Dedifferentiated amniotic fluid mesenchymal stem cell (primary cell): ENCODE measurements at regions not wholly inside any gene's neighbourhood (a gene's known extent, or its start where the extent isn't known, plus 50 kb on each side); places are given as distances from the start of the nearest gene placed in this dataset.
"Not testable (repeated sequence)": the region's sequence is repeated elsewhere in the genome, so short reads cannot be mapped to it uniquely, and the experiment has no call there.

Experiments
- DNase-seq: peaks from one replicate; pipeline ENCODE4 v3.0.0-alpha.2; 2016; ENCODE audit errors: extremely low spot score

DNA sequence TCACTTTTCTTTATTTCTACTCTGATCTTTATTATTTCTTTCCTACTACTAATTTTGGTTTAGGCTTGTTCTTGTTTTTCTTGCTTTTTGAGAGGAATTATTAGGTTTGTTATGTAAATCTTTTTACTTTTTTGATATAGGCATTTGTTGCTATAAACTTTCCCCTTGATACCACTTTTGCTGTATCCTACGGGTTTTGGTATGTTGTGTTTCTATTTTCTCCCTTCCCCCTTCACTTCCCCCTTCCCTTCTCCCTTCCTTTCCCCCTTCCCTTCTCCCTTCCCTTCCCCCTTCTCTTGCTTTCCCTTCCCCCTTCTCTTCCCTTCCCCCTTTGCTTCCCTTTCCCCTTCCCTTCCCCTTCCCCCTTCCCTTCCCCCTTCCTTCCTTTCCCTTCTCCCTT is 529.6 kb downstream of the RAB38 start:
- DNase-seq: no peak

- DNase-seq: no peak
Observed at GRCh38 chr11:87639753-87640364, 535.4 kb downstream of the RAB38 start.

- DNase-seq: no peak
Observed at GRCh38 chr11:87635001-87635400, 540.2 kb downstream of the RAB38 start.

GRCh38 chr11:87634331-87634730 is 540.9 kb downstream of the RAB38 start:
- DNase-seq: no peak

GRCh38 chr11:87628957-87629356 is 546.3 kb downstream of the RAB38 start:
- no peak for DNase-seq

- DNase-seq: no peak
Observed at GRCh38 chr11:87628026-87628580, 547.1 kb downstream of the RAB38 start.

- not testable (repeated sequence) for DNase-seq
Observed at GRCh38 chr11:87623531-87624365, 551.5 kb downstream of the RAB38 start.

DNA sequence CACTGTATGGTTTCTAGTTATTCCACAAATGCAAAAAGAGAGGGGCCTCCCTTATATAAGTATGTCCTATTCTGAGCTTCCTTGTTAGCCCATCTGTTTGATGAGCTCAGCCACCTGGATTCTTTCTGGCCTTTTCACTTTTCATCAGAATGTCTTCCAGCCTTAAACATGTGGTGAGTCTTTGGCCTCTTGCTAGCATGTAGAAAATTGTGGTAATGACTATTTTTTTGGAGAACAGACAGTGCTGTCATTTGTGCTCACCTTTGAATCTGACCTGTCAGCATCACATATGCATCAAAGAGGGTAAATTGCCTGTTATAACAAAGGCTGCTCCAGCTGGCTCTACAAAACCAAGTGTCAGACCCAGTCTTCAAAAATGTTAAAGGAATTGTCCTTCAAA is 558.7 kb downstream of the RAB38 start:
- DNase-seq: no peak

GRCh38 chr11:87604350-87604749 is 566.6 kb downstream of the TMEM135 start:
- no peak for DNase-seq

GRCh38 chr11:87603887-87604286 is 566.2 kb downstream of the TMEM135 start:
- DNase-seq: no peak

DNA sequence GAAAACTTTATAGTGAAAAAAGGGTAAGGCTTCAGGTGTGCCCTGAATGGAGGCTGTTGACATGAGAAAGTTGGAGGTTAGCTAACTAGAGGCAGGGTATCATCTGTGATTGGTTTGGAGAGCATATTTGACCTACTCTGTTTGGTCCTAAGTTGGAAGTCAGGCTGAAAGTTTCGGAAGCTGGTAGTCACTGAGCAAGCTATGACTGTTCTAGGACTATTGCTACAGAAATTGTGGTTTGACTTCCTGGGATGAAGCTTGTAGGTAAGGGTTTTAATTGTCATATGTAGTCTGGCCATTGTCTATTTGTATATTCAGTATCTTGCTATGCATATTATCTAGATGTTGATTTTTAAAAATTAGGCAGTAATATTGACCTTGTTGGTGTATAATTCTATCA is 565.0 kb downstream of the TMEM135 start:
- DNase-seq: no peak

- no peak for DNase-seq
Observed at GRCh38 chr11:87600938-87601337, 563.2 kb downstream of the TMEM135 start.

- no peak for DNase-seq
Observed at GRCh38 chr11:87597725-87598124, 560.0 kb downstream of the TMEM135 start.

DNA sequence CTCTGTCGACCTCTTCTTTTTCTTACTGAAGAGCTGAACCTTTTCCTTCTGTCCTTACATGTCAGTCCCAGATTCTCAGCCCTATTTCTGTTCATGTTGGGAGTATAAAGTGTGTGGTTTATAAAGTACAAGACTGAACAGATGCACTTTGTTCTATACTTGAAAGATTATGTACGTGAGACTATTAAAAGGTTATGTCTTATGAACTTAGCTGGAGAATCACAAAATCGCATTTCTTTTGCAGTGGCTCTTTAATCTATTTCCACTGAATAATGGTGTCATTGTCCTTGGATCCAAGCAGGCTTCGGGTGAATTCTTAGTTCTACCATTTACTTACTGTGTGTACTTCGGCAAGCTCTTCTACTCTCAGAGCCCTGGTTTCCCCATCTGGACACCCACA is 558.4 kb downstream of the TMEM135 start:
- DNase-seq: no peak

- DNase-seq: no peak
Observed at GRCh38 chr11:87589082-87589481, 551.3 kb downstream of the TMEM135 start.

DNA sequence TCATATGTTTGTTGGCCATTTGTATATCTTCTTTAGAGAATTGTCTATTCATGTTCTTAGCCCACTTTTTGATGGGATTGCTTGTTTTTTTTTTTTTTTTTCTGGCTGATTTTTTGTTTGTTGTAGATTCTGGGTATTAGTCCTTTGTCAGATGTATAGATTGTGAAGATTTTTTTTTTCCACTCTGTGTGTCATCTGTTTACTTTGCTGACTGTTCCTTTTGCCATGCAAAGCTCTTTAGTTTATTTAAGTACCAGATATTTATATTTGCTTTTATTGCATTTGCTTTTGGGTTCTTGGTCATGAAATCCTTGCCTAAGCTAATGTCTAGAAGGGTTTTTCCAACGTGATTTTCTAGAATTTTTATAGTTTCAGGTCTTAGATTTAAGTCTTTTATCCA is 547.9 kb downstream of the TMEM135 start:
- not testable (repeated sequence) for DNase-seq

GRCh38 chr11:87583931-87584330 is 546.2 kb downstream of the TMEM135 start:
- no peak for DNase-seq

DNA sequence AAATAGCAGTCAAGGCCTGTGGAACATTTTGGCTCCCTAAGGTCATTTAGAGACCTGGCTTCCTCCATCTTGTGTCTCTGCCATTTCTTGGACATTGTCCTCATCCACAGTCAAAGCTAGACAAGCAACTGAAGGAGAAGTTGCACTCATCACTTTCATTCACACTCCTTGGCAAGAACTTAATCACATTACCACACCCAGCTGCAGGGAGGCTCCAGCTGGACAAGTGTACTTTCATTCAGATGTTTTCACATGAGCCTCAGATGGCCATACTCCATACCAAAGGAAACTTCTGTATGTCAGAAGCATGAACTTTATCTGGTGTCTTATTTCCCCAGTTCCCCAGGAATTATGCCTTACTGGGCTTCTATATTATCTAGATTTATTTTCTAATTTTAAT is 537.4 kb downstream of the TMEM135 start:
- DNase-seq: no peak

DNA sequence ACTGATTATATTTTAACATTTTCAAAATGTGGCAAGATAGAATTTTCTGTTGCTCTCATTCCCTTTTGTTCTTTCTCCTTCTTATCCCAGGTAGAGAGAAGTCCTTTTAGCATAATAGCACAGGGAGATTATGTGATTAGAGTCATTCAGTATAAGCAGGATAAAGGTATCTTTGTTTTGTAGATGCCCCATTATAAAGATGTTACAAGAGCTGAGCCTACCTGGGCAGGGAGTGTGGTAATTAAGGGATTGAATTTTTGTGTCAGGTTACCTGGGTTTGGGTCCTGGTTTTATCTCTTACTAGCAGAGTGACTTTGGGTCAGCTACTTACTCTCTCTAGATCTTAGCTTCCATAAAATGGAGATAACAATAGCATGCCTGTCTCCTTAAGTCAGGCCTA is 536.5 kb downstream of the TMEM135 start:
- DNase-seq: no peak

- no peak for DNase-seq
Observed at GRCh38 chr11:87573708-87574107, 536.0 kb downstream of the TMEM135 start.

DNA sequence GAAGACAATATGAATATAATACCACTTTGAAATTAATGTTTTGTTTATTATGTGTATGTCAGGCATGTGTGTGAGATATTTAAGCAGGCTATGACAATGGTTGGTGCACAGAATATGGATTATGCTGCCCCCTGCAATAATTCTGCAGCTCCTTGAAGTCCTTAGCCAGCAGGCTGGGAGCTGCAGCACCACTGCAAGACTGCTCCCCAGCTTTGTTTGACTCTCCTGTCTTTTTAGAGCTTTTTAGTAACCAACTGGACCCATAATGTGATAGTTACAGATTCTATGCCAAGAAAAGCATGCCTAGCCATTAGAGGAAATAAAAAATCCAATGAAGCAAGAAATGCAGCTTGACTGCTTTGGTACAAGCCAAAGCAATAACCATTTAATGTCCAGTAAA is 535.1 kb downstream of the TMEM135 start:
- DNase-seq: no peak

DNA sequence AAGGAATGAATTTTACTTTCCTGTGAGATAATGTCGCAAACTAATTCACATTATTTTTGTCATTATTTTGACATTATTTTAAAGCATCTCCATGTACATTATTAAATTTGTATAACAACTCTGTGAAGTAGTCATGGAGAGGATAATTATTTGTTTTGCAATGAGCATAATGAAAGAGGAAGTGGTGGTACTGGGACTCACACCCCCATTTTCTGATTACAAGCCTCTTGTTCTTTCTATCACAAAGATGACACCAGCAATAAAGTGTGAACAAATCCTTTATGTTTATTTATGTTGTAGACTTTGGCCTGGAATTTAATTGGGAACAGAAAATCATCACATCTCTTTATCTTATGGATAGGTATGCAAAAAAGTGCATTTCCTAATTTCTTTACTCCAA is 522.6 kb downstream of the TMEM135 start:
- no peak for DNase-seq

DNA sequence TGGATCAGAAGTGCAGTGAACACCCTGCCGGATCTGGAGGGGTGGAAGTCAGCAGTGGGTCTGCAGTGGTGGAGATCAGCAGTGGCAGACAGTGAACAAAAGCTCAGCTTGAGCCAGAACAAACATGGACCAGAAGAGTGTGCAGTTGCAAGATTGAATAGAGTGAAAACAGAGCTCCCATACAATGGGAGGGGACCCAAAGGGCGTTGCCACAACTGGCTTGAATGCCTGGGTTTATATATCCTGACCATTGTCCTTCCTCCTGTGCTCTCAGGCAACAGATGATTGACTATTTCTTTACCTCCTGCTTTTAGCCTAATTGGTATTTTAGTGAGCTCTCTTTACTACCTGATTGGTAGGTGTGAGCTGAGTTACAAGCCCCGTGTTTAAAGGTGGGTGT is 522.1 kb downstream of the TMEM135 start:
- DNase-seq: not testable (repeated sequence)
